ENCODE measurements at regions not wholly inside any gene's neighbourhood (a gene's known extent, or its start where the extent isn't known, plus 50 kb on each side); places are given as distances from the start of the nearest gene placed in this dataset.
"Not testable (repeated sequence)": the region's sequence is repeated elsewhere in the genome, so short reads cannot be mapped to it uniquely, and the experiment has no call there.

DNA sequence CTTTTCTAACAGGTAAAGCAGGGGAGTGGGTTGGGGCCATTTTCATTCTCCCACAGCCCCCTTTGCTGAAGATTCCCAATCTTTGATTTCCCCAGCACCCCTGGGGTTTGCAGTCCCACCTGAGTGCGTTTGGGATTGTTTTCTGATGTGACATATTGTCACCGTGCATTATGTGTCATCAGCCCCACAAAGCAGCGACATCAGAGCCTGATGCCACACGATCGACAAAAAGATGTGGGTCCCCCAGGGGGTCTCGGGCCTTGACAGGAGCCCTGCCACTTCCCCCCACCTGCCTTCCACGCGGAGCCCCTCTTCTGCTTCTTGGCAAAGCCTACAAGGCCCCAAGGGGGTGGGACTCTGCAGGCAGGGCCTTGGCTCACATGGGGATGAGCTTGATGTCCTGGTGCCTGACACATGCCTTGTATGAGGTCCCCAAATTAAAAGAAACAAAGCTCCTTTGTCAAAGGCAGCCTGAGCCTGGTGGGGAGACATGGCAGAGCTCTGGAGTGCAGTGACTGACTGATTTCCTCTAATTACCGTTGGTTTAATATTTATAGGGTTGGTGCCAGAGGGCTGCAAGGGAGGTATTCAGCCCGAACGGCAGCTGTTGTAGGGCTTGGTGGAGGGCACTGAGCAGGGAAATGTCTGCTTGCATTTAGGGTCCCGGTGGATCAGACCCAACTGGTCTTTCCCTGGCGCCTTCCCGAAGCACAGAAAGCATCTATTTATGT lies 149.2 kb downstream of the MIAT start:
- DNase-seq = peak; percentile 63

- no peak for DNase-seq
Measured at GRCh38 chr22:26811647-26811992, 154.2 kb downstream of the MIAT start.

DNA sequence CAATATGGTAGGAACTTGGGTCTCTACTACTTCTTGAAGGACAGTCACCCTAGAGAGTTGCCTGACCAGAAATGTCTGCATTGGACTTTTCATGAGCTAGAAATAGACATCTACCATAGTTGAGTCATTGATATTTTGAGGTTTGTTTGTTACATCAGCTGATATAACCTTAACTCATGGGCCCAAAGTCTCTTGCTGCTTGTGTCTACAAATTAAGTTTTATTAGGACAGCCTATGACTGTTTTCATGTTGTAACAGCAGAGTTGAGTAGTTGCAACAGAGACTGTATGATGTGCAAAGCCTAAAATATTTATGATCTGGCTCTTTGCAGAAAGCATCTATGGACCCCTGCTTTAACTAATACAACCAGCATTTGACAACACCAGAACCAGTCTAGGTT lies 155.3 kb downstream of the MIAT start:
- DNase-seq = no peak

- DNase-seq = no peak
Measured at GRCh38 chr22:26816726-26817125, 159.3 kb downstream of the MIAT start.

DNA sequence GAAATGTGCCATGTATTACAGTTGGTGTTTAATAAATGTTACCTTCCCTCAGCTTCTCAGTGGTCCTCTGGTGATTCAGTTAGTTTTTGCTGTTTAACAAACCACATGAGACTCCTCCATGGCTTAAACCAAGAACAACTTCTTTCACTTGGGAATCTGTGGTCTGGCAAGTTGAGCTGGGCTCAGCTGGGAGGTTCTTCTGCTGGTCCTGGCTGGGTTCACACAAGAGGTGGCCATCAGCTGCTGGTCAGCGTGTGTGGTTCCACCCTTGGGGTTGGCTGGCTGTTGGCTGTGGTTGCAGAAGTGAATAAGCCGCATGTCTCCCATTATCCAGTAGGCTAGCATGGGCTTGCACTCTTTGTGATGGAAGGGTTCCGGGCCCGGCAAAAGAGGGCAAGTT lies 160.5 kb downstream of the MIAT start:
- DNase-seq = no peak

DNA sequence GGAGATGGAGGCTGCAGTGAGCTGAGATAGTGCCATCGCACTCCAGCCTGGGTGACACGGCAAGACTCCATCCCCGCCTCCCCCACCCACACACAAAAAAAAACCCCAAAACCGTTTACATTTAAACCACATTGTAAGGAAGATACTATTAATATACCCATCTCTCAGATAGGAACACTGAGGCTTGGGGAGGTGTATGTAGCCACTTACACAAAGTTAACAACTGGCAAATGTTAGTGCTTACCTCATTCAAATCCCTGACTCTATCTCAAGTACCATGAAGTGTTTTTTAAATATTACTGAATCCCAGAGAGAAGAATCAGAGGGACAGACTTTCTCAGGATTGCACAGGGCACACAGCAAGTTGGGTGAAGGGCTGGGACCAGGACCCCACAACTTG lies 164.5 kb downstream of the MIAT start:
- no peak for DNase-seq

DNA sequence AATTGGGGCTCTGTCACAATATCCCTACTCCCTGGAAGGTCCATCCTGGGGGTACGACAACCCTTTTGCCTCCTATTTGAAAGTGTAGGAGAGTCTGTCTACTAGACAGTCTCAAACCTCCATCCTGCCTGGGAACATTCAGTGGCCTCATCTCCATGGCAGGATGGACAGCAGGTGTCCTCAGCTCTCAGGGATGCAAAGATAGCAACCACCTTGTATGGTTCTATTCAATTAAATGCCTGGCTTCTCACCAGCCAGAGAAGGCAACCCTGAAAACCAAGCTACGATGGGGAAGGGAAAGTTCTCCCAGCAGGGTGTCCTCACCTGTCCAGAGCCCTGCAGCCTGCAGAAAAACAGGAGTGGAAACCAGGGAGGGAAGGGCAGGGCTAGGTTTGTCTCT lies 164.9 kb downstream of the MIAT start:
- DNase-seq = no peak

DNA sequence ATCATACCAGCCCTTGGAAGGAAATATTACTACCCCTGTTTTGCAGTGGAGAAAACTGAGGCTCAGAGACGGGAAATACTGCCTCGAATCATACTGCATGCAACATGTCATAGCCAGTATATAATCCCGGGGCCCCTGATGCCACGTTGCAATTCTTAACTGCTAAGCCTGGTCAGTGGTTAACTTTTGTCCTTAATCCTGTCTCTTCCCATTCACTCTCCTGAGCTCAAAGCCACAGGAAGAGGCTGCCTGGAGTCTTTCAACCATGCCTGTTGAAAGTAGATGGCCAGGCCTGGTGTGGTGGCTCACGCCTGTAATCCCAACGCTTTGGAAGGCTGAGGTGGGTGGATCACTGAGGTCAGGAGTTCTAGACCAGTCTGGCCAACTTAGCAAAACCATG lies 166.6 kb downstream of the MIAT start:
- DNase-seq = no peak

GRCh38 chr22:26825960-26826935 lies 168.9 kb downstream of the MIAT start:
- no peak for DNase-seq

GRCh38 chr22:26827611-26828010 lies 170.2 kb downstream of the MIAT start:
- no peak for DNase-seq

- no peak for DNase-seq
Measured at GRCh38 chr22:26828311-26828710, 170.9 kb downstream of the MIAT start.

GRCh38 chr22:26830837-26831236 lies 173.4 kb downstream of the MIAT start:
- no peak for DNase-seq

- no peak for DNase-seq
Measured at GRCh38 chr22:26835023-26835422, 177.6 kb downstream of the MIAT start.

GRCh38 chr22:26835929-26836528 lies 178.6 kb downstream of the MIAT start:
- DNase-seq = peak; percentile 39

GRCh38 chr22:26837784-26838470 lies 180.5 kb downstream of the MIAT start:
- no peak for DNase-seq

DNA sequence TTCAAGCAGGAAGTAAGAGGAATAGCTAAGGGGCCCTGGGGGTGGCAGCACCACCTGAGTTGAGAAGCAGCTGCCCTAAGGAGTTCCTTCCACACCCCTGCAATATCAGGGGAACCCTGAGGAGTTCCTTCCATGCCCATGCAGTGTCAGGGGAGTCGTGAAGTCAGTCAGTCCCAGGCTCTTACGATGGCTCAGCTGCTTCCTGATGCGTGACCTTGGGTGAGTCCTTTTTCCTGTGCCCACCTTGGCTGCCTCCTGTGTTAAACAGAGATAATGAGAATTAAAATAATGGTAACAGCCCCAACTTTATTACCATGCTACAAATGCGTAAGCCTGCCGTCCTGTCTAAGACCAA lies 181.1 kb downstream of the MIAT start:
- DNase-seq = no peak

DNA sequence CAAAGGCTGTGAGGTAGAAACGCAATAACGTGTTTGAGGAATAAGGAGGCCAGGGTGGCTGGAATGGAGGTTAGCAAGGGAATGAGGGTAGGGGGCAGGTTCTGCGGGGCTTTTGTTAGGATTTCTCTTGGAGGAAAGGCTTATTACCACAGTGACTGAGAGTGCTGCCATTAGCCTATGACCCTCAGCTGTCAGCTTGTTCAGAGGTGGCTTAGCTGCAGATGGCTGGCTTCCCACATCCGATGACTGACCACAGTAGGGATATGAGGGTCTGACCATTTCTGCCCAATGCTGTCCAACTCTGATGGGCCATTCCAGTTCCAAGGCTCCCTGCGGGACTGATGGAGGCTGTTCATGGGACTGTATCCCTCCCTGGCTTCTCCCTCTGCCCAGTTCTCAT lies 181.8 kb downstream of the MIAT start:
- DNase-seq = no peak

GRCh38 chr22:26840770-26841169 lies 183.4 kb downstream of the MIAT start:
- not testable (repeated sequence) for DNase-seq

GRCh38 chr22:26842103-26842502 lies 184.7 kb downstream of the MIAT start:
- DNase-seq = no peak

DNA sequence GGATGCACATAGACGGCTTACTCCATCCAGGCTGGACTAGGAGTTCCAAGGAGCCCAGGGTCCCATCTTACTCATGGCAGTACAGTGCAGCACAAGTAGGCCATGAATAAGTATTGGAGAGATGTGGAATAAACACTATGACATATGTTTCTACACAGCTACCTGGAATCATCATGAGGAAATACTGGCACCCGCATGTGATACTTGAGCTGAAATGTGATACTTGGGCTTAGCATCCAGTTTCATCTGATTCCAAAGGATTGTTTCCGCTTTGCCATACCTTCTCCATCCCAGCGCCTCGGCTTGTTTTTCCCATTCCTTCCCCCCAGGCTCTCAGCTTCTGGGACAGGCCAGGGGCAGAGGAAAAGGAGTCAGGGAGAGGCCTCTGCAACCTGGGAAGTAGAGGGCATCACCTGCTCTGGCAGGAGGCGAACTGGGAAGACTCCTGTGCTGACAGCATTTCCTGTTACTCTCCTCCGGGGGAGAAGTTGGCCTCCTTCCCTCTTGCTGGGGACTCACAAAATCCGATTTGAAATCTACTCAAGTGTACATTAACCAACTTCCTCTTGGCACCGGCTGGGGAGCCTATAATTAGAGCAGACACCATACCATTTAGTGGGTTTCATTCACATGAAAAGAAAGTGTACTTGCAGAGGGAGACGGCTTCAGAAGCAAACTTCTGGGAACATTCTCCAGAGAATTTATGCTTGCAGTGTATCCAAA lies 187.8 kb downstream of the MIAT start:
- DNase-seq = peak; percentile 18

- DNase-seq = no peak
Measured at GRCh38 chr22:26846076-26846475, 188.7 kb downstream of the MIAT start.

DNA sequence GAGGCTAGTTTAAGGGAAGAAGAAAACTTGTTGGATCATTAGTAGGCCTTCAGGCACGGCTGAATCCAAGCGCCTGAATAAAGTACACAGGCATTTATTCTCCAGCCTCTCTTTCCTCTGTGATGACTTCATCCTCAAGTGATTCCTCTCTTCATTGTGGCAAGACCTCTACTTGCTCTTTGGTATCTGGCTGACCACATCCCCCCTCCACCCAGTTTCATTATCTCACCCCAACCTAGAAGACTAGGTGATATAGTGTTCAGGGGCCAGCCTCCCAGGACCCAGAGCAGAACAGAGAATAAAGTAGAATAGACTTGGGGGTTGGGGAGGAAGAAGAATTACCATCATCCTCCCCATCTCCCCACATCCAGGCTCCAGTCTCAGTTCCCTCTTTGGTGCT lies 189.3 kb downstream of the MIAT start:
- no peak for DNase-seq

GRCh38 chr22:26847046-26847445 lies 189.7 kb downstream of the MIAT start:
- DNase-seq = no peak

Data from eye (tissue), 1 donor.